ENCODE measurements at regions not wholly inside any gene's neighbourhood (a gene's known extent, or its start where the extent isn't known, plus 50 kb on each side); places are given as distances from the start of the nearest gene placed in this dataset.
"Not testable (repeated sequence)": the region's sequence is repeated elsewhere in the genome, so short reads cannot be mapped to it uniquely, and the experiment has no call there.

DNA sequence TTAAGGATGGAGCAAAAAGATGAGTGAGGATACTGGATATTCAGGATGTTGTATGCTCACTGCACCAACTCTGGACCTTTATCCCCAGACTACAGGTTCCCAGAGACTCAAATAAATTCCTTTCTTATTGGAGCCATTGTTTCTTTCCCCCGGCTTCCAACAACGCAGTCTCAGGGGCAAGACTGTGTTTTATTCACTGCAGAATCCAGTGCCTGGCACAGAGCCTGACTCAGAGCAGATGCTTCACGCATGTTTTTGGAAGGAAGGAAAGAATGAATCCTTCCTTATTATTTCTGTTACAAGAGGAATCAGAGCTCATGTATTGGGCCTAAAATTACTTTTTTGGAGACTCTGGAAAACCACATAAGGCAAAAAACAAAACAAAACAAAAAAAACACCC, 96.0 kb upstream of the VGLL4 start:
- no peak for DNase-seq (ENCODE audit: low read depth)

DNA sequence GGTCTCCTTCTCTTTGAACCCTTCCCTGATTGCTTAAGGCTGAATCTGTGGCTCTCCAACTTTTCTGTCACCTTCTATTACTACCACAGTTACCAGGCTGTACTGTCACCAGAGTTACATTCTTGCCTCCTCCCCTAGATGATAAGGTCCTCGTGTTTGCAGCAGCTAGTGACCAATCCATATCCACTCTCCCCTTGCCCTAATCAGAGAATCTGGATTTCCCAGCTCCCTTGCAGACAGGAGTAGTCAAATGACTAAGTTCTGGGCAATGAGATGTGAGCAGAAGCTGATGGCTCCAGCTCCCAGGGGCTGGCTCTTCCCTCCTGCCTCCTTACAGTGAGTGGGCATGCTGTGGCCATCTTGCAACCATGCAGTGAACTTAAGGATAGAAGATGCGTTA, 95.4 kb upstream of the VGLL4 start:
- no peak for DNase-seq (ENCODE audit: low read depth)

DNA sequence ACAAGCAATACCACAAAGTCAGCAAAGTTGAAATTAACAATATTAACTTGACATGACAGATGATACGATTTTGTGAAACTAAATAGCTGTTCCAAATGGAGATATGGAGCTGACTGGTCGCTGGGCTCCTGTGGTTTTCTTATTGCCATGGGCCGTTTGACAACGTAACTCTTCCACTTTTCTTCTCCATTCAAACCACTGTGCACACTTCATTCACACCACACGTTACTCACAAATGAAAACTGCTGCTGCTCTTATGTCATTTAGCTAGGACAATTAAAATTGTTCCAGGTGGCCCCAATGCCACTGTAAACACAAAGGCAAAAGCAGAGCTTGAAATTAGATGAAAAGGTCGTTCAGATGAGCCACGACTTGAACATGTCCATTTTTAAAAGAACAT, 94.0 kb upstream of the VGLL4 start:
- no peak for DNase-seq (ENCODE audit: low read depth)

DNA sequence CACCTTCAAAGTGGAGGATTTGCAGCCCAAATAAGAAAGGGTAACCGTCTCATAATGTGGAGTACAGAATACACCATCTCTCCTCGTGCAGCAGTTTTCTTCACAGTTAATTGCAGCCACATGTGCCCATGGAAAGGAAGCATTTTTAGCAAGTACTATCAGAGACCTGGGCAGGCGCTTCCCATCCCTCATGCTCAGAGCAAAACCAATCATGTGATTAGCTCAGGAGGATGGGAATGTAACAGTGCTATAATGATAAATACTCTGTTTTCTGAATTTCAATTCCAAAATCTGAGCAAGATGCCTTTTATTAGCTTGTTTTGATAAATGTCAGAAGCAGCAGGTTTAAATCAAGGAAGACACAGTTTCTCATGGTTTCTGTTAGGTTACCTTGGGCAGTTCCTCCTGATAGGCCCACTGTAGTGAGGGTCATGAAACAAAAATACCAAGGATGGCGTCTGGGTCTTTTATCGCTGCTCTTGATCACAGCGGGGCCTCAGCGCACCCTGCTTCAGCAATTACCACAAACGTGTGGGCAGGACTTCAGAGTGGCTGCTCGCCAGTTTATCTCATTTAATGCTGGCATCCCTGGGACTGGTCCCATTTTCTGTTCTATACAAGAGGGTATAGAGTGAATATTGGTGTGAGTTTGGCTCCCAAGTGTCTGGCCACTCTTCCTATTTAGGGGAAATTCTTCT, 92.6 kb upstream of the VGLL4 start:
- no peak for DNase-seq (ENCODE audit: low read depth)

DNA sequence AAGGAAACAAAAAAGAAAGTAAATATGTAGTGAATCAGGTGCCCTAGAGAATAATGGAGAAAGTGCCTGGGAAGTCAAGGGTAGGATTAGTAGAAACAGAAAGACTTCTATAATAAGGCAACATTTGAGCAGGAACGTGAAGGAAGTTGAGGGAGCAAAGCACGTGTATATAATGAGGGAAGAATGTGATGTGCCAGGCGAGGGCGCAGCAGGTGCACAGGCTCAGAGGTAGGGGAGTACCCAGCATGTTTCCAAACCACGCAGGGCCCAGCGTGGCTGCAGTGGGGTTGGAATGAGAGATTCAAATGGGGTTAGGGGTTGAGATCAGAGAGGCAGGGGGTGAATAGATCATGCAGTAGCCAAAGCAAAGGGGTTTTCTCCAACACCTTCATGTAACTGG, 91.9 kb upstream of the VGLL4 start:
- DNase-seq (ENCODE audit: low read depth) = no peak

DNA sequence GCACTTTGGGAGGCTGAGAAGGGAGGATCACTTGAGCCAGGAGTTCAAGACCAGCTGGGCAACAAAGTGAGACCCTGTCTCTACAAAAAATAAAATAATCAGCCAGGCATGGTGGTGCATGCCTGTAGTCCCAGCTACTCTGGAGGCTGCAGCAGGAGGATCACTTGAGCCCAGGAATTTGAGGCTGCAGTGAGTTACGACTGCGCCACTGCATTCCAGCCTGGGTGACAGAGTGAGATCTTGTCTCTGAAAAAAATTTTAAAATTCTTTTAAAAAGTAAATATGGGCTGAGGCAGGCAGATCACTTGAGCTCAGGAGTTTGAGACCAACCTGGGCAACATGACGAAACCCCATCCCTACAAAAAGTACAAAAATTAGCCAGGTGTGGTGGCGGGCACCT, 91.4 kb upstream of the VGLL4 start:
- DNase-seq (ENCODE audit: low read depth) = not testable (repeated sequence)

DNA sequence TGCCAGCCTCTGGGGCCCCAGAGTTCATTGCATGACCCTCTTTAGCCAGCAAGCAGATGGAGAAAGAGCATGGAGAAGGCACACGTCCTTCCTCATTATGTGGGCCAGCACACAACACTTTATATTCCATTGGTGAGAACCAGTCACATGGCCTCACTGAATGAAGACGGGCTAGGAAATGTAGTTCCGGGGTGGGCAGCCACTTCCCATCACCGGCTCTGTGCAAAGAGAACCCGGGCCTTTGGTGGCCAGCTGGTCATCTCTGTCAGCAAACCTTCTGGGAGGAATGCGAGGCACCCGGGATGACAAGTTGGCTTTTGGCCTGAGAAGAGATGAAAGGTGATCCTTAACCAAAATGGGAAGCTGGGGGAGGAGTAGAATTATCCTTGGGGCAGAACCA, 90.2 kb upstream of the VGLL4 start:
- no peak for DNase-seq (ENCODE audit: low read depth)

DNA sequence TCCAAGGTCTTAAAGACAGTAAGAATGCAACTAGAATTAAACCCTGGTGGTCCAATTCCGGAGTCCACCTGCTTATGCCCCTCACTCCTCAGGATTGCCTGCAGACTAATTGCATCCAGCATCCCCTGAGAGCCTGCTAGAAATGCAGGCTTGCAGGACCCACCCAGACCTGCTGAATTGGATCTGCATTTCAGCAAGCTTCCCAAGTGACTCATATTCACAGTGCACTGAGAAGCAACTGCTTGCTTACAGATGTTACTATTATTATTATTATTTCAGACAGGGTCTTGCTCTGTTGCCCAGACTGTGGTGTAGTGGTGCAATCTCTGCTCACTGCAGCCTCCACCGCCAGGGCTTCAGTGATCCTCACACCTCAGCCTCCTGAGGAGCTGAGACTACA, 83.5 kb upstream of the VGLL4 start:
- no peak for DNase-seq (ENCODE audit: low read depth)

DNA sequence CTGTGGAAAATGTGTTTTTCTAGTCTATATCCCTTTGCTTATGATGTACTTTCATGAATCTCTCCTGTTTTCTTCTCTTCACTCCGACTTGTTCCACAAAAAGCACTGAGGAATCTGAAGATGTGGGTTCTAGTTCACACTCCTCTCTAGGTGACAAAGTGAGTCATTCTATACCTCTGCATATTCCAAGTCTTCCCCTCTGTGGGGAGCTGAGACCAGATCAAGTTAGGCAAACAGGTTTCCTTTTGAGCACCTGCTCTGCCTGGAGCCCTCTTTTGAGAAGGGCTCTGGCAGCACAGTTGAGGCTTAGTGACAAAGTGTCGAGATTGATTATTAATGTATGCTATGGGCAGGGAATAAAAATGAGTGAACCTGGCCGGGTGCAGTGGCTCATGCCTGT, 82.4 kb upstream of the VGLL4 start:
- no peak for DNase-seq (ENCODE audit: low read depth)

DNA sequence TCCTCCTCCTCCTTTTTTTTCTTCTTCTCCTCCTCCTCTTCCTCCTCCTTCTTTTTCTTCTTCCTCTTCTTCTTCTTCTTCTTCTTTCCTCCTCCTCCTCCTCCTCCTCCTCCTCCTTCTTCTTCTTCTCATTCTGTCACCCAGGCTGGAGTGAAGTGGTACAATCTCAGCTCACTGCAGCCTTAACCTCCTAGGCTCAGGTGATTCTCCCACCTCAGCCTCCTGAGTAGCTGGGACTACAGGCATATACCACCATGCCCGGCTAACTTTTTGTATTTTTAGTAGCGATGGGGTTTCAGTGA, 81.6 kb upstream of the VGLL4 start:
- DNase-seq (ENCODE audit: low read depth) = not testable (repeated sequence)

DNA sequence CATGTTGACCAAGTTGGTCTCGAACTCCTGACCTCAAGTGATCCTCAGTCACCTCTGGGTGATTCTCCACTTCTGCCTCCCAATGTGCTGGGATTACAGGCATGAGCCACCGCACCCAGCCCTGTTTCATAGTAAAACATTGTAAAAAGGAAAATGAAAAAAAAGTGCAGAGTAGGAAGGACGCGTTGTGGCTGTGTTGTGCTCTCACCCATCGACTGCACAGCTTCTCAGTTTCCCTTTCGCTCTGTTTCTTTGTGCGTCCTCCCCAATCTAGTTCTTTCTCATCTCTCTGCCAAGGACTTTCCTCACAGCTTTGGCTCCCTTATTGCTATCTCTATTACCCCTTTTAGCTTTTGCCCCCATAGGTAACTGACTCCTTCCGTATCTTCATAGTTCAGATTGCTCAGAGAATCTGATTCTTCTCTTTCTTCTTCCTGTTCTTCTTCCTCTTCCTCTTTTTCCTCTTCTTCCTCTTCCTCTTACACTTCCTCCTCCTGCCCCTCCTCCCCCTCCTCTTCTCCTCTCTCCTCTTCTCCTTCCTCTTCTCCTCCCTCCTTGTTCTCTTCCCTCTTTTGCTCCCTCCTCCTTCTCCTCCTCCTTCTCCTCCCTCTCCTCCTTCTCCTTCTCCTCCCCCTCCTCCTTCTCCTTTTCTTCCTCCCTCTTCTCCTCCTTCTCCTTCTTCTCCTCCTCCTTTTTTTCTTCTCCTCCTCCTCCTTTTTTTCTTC, 81.1 kb upstream of the VGLL4 start:
- no peak for DNase-seq (ENCODE audit: low read depth)

DNA sequence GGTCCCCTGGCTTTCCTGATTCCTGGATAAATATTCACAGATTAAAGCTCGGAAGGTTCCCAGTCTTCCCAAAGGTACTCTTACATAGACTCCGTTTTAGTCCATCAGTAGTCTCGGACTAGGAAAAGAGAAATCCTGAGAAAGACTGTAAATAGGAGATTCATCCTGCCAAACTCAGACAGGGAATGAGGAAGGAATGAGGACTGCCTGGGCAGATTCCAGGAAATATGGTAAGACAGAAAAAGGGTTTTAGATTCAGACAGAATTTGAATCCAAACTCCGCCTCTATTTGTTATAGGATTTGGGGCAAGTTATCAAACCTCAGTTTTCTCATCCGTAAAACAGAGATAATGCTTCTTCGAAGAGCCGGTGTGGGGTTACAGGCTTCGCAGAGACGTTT, 77.8 kb upstream of the VGLL4 start:
- DNase-seq (ENCODE audit: low read depth) = no peak

DNA sequence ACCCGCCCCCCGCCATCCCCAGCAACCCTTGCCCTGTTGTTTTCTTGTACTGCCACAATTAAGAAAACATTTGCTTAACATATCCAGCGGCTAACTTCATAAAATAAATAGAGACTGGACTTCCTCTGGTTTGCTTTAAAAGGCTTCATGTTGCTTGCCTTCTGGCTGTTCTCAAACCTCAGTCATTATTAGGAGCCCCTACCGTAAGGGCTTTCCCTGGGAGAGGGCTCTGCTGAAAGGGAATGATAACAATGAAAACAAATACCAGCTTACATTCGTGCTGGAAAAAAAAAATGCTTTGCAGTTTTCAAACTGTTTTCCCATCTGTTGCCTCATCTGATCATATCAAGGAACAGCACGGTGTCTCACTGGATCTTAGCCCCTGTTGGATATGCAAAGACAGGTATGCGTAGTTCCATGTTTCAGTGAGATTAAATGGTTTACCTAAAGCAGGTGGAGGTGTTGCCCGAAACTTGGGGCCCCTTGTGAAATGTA, 77.2 kb upstream of the VGLL4 start:
- DNase-seq (ENCODE audit: low read depth) = no peak

DNA sequence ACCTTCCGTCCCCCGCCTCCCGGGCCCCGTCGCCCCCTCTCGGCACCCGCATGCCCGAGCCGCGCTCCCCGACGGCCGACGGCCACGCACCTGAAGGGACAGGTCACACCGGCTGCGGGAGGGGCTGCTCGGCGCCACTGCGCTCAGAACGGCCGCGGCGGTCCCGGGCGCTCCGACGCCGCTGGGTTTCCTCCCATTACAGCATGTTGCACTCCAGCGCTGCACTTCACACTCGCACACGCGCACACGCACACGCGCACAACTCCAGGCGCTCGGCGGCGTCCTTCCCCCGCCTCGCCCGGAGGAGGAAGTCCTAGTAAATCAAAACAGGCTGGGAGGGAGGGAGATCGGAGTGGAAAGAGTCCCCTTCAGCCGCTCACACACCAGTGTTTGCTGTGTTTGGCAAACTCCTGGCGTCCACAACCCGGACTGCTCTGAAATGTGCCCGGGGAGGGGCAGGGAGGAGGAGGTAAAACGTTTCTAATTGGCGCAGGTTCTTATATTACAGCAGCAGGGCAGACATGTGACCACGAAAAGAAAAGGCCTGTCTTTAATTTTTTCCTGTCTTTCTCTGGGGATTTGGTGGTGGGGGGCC, 76.7 kb upstream of the VGLL4 start:
- DNase-seq (ENCODE audit: low read depth) = peak; percentile 64

DNA sequence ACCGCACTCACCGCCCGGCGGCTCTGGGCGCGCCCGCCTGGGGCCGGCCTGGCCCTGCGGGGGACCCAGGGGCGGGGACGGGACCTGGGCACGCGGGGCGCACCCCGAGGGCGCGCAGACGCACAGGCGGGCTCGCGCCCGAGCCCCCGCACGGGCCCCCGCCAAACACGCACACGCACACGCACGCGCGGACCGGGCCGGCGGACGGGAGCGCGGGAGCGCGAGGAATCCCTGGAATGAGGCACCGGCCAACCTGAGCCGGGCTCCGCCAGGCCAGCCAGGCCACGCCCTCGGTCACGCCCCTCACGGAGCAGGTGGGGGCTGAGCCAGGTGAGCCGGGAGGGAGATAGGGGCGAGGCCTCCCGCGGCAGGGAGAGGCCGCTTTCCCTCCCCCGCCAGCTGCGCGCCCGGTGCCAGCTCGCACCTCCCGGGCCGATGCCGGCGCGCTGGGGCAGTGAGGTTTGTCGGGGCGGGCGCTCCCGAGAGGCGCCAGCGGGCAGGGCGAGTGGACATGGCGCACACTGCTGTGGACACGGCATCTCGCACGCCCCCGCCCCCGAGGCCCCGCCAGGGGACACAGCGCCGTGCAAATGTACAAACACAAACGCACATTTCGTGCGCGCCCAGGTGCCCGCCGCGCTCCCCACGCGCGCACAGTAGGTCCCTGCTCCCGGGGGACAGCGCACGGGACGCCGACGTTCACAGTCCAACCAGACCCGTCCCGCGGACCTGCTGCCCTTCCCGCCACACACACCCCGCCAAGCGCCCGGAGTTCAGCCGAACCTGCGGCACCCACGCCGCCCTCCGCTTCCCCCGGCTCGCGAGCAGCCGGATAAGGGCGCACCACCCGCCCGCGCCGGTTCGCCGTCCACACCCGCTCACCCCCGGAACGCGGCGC, 75.9 kb upstream of the VGLL4 start:
- DNase-seq (ENCODE audit: low read depth) = peak; percentile 64

DNA sequence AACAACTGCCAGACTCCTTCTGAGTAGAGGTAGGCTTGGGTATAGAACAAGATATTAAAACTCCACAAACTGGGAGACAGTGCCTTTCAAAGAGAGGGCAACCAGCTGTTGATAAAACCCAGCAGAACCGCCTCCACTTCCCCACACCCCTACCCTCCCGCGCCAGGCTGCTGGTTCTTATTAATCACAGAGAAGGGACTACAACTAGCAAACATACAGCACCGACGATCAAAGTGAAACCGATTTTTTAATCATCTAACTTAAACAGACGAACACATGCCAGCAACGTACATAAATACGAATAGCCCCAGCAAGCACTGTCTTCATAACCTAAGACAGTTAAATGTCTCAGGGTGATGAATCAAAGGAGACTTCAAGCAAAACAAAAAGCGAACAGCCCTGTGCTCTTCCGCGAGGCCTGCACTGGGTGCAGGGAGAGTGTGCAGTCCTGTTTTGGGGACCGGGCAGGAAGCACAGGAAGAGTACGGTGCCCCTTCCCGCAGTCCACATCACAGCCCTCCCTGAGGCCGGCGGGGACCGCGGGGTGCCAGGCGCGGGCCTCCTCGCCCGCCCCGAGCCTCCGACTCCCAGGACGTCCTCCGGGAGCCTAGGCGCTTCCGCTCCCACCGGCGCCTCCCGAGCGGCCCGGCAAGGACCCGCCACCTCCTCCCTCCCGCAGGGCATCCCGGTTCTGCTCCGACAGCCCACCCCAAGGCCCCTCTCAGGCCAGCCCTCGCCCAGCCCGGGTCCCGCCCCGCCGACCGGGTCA, 75.1 kb upstream of the VGLL4 start:
- DNase-seq (ENCODE audit: low read depth) = peak; percentile 60

DNA sequence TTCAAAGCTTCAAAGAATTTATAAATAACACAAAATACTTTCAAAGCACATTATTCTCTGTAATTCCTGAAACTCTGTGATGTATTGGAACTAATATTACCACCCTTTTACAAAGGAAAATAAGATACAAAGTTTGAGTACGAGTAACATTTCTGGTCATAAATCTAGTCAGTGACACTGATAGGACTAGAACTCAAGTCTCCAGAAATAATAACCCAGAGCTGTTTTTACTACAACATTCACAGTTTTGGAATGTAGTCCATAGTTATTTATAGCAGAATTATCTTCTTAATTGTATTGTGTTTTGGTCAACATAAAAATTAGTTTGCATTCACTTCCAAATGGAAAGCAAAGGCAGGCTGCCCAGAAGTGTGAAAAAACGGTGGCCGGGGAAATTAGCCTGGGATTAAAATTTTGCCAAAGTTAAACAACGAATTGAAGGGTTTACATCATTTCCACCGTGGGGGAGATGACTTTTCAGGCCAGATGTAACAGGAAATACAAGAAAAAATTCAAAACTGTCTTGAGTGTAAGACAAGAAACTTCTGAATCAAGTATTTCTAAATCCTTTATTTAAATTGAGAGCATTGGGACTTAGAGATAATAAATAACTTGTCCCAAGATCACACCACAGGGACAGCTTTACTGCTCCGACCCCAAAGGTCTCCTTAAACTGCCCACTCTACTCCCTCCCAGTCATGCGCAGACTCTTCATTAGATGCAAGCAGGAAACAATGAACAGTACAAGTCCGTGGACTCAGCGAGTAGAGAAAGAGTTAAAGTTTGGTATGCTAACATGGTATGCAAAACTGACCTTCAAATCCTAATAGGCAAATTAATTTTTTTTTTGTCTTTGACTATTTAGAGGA, 74.3 kb upstream of the VGLL4 start:
- peak; percentile 43 for DNase-seq (ENCODE audit: low read depth)

DNA sequence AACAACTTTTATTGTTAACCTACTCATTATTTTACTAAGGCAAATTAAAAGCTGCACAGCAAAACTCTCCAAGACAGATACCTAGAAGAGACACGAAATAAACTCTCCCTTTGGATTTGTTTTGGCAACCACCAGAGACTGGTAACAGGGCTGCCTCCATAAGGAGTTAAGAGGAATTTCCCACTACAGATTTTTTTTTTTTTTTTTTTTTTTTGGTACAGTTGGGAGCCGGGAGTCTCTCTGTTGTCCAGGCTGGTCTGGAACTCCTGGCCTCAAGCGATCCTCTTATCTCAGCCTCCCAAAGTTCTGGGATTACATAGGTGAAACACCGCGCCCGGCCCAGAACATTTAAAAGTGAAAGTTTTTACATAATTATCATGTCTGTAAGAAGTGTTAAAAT, 73.6 kb upstream of the VGLL4 start:
- peak; percentile 36 for DNase-seq (ENCODE audit: low read depth)

DNA sequence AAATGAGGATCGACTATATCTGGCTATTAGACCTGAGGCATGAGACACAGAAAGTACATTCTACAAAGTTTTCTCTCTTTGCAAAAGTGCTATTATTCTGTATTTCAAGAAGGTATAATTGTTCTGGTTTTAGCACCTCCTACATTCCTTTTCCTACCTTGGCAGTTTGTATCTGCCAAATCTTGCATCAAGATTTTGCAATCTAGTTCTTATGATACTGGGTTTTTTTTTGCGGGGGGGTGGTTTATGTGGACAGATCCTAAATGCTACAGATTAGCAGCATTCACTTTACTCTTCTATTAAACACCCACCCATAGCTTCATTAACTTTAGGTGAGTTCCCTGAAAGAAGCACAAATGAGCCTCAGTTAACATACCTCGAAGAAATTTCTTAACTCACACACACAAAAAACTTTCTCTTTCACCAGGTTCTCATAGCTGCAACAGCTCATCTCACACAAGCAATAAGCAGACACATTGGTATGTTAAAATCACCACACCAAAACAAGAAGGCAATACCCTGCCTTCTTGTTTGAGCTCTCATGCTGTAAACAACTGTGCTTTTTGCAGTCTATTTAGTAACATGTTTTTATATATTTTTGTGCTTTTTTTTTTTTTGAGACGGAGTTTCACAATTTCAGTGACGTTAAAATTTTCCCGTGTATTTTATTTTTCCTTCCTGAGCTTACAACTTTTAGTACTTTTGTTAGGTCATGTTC, 73.0 kb upstream of the VGLL4 start:
- no peak for DNase-seq (ENCODE audit: low read depth)

DNA sequence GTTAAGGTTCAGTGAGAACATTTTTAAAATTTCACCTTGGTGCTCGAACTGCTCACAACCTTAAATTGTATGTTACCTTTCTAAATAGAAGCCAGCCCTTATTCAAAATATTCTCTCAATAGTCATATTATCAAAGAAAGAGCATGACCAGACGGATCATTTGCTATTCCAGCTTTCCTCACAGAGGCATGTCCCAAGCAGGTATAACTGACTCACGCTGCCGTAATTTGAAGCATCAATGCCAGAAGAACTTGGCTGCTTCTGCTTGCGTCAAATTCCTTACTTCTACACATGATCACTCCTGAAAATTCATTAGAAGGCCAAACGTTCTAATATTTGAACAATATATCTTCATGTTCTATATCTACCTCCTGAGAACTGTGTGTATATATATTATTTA, 69.5 kb upstream of the VGLL4 start:
- DNase-seq (ENCODE audit: low read depth) = no peak
